ENCODE measurements at regions not wholly inside any gene's neighbourhood (a gene's known extent, or its start where the extent isn't known, plus 50 kb on each side); places are given as distances from the start of the nearest gene placed in this dataset.
"Not testable (repeated sequence)": the region's sequence is repeated elsewhere in the genome, so short reads cannot be mapped to it uniquely, and the experiment has no call there.

DNA sequence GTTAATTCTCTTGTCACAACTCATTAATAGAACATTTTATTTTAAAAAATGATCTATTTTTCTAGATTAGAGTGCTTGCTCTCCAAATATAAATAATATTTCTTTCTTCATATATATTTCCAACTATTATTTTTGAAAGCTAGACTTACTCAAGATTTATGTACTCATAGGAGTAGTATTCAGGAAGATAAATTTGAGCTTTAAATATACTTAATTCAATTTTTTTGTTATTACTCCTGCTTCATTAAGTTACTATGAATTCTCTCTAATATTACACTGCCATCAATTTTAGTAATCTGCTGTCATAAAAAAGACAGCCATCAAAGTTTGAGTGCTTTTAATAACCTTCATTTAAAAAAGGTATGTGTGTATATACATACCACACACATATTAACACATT lies 161.9 kb upstream of the PCDH9 start:
- Histone ChIP-seq H3K27me3 (ENCODE audit: insufficient read depth, insufficient read length) (no peaks in the 10 kb centered on the region), H3K9me3 (ENCODE audit: insufficient read depth, low read length) (no peaks in the 10 kb centered on the region), H3K9ac (ENCODE audit: insufficient read length, low read depth) (no peak overlapping the region), H3K36me3 (ENCODE audit: insufficient read depth, insufficient read length, low read length) (no peaks in the 10 kb centered on the region), H3K4me1 (ENCODE audit: insufficient read depth, insufficient read length) (no peaks in the 10 kb centered on the region), H3K4me3 (ENCODE audit: insufficient read length, low read depth) (no peak overlapping the region)
- TF ChIP-seq YY1 (IDR thresholded peaks at IDR 0.05; ENCODE audit: insufficient read depth, insufficient read length) (no peak), SUZ12 (IDR thresholded peaks at IDR 0.05; ENCODE audit: extremely low read depth, insufficient read depth, insufficient read length) (no peak), ZNF274 (IDR thresholded peaks at IDR 0.05; ENCODE audit: low read depth, low read length) (no peak)
- no peak for DNase-seq (ENCODE audit: low read depth, low spot score)

- Histone ChIP-seq H3K9me3 (ENCODE audit: insufficient read depth, low read length) (no peaks in the 10 kb centered on the region), H3K36me3 (ENCODE audit: insufficient read depth, insufficient read length, low read length) (no peaks in the 10 kb centered on the region), H3K4me1 (ENCODE audit: insufficient read depth, insufficient read length) (no peaks in the 10 kb centered on the region), H3K27me3 (ENCODE audit: insufficient read depth, insufficient read length) (no peaks in the 10 kb centered on the region), H3K9ac (ENCODE audit: insufficient read length, low read depth) (no peak overlapping the region), H3K4me3 (ENCODE audit: insufficient read length, low read depth) (no peak overlapping the region)
- TF ChIP-seq ZNF274 (IDR thresholded peaks at IDR 0.05; ENCODE audit: low read depth, low read length) (no peak), SUZ12 (IDR thresholded peaks at IDR 0.05; ENCODE audit: extremely low read depth, insufficient read depth, insufficient read length) (no peak), YY1 (IDR thresholded peaks at IDR 0.05; ENCODE audit: insufficient read depth, insufficient read length) (no peak)
- no peak for DNase-seq (ENCODE audit: low read depth, low spot score)
These were observed 160.4 kb upstream of the PCDH9 start for GRCh38 chr13:67390462-67391086.

GRCh38 chr13:67389171-67389570 lies 159.0 kb upstream of the PCDH9 start:
- H3K9me3 ChIP-seq (ENCODE audit: insufficient read depth, low read length) = no peaks in the 10 kb centered on the region
- H3K4me1 ChIP-seq (ENCODE audit: insufficient read depth, insufficient read length) = no peaks in the 10 kb centered on the region
- no peak overlapping the region for H3K9ac ChIP-seq (ENCODE audit: insufficient read length, low read depth)
- no peak for DNase-seq (ENCODE audit: low read depth, low spot score)
- no peaks in the 10 kb centered on the region for H3K36me3 ChIP-seq (ENCODE audit: insufficient read depth, insufficient read length, low read length)
- no peak for TF ChIP-seq SUZ12 (IDR thresholded peaks at IDR 0.05; ENCODE audit: extremely low read depth, insufficient read depth, insufficient read length)
- TF ChIP-seq ZNF274 (IDR thresholded peaks at IDR 0.05; ENCODE audit: low read depth, low read length) = no peak
- no peak for TF ChIP-seq YY1 (IDR thresholded peaks at IDR 0.05; ENCODE audit: insufficient read depth, insufficient read length)
- no peaks in the 10 kb centered on the region for H3K27me3 ChIP-seq (ENCODE audit: insufficient read depth, insufficient read length)
- no peak overlapping the region for H3K4me3 ChIP-seq (ENCODE audit: insufficient read length, low read depth)

DNA sequence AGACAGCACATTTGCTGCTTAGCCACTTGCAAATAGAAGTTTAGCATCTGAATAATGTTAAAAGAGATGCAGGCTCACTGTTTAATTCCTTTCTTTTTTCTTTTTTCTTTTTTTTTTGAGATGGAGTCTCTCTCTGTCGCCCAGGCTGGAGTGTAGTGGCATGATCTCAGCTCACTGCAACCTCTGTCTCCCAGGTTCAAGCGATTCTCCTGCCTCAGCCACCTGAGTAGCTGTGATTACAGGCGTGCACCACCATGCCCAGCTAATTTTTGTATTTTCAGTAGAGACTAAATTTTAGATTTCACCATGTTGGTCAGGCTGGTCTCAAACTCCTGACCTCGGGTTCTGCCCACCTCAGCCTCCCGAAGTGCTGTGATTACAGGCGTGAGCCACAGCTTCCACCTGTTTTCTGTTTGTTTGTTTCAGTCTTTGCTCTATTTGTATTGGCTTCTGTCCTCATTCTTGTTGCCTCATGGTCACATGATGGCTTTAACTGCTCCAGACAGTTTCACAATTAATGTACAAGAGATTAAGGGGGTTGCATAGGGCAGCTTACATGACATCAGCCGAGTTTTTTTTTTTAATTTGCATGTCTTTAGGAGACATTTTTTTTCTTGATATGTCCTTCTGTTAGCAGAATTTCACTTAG lies 153.1 kb upstream of the PCDH9 start:
- H3K9me3 ChIP-seq (ENCODE audit: insufficient read depth, low read length); H3K4me1 ChIP-seq (ENCODE audit: insufficient read depth, insufficient read length); H3K36me3 ChIP-seq (ENCODE audit: insufficient read depth, insufficient read length, low read length); H3K4me3 ChIP-seq (ENCODE audit: insufficient read length, low read depth); H3K9ac ChIP-seq (ENCODE audit: insufficient read length, low read depth); H3K27me3 ChIP-seq (ENCODE audit: insufficient read depth, insufficient read length); DNase-seq (ENCODE audit: low read depth, low spot score): not testable (repeated sequence)

DNA sequence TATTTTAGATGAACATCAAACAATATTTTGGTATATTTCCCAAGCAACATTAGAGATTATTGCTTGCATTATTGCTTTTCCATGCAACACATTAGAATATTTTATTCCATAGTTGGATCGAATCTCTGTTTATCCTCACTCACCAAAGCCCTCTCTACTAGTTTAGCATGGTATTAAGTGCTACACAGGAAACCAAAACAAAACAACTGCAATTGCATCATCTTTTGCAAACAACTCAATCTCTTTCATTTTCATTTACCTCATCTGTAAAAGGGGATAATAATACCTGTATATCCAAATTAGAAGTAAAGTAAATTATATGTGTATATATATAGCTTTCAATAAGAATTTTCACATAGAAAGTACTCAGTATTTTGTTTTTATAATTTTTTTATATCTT lies 147.8 kb upstream of the PCDH9 start:
- no peak for TF ChIP-seq YY1 (IDR thresholded peaks at IDR 0.05; ENCODE audit: insufficient read depth, insufficient read length)
- no peak for TF ChIP-seq ZNF274 (IDR thresholded peaks at IDR 0.05; ENCODE audit: low read depth, low read length)
- no peak for TF ChIP-seq SUZ12 (IDR thresholded peaks at IDR 0.05; ENCODE audit: extremely low read depth, insufficient read depth, insufficient read length)
- DNase-seq (ENCODE audit: low read depth, low spot score) = no peak
- Histone ChIP-seq H3K9ac (ENCODE audit: insufficient read length, low read depth) (no peak overlapping the region), H3K36me3 (ENCODE audit: insufficient read depth, insufficient read length, low read length) (no peaks in the 10 kb centered on the region), H3K27me3 (ENCODE audit: insufficient read depth, insufficient read length) (no peaks in the 10 kb centered on the region), H3K4me1 (ENCODE audit: insufficient read depth, insufficient read length) (no peaks in the 10 kb centered on the region), H3K9me3 (ENCODE audit: insufficient read depth, low read length) (no peaks in the 10 kb centered on the region), H3K4me3 (ENCODE audit: insufficient read length, low read depth) (no peak overlapping the region)

GRCh38 chr13:67374391-67374790 lies 144.3 kb upstream of the PCDH9 start:
- Histone ChIP-seq H3K9ac (ENCODE audit: insufficient read length, low read depth) (no peak overlapping the region), H3K4me1 (ENCODE audit: insufficient read depth, insufficient read length) (no peaks in the 10 kb centered on the region), H3K4me3 (ENCODE audit: insufficient read length, low read depth) (no peak overlapping the region), H3K27me3 (ENCODE audit: insufficient read depth, insufficient read length) (no peaks in the 10 kb centered on the region), H3K9me3 (ENCODE audit: insufficient read depth, low read length) (no peaks in the 10 kb centered on the region), H3K36me3 (ENCODE audit: insufficient read depth, insufficient read length, low read length) (no peaks in the 10 kb centered on the region)
- no peak for DNase-seq (ENCODE audit: low read depth, low spot score)
- no peak for TF ChIP-seq ZNF274 (IDR thresholded peaks at IDR 0.05; ENCODE audit: low read depth, low read length)
- no peak for TF ChIP-seq SUZ12 (IDR thresholded peaks at IDR 0.05; ENCODE audit: extremely low read depth, insufficient read depth, insufficient read length)
- no peak for TF ChIP-seq YY1 (IDR thresholded peaks at IDR 0.05; ENCODE audit: insufficient read depth, insufficient read length)

GRCh38 chr13:67372868-67373464 lies 142.8 kb upstream of the PCDH9 start:
- H3K4me3 ChIP-seq (ENCODE audit: insufficient read length, low read depth) = no peak overlapping the region
- H3K9ac ChIP-seq (ENCODE audit: insufficient read length, low read depth) = no peak overlapping the region
- no peak for DNase-seq (ENCODE audit: low read depth, low spot score)
- no peaks in the 10 kb centered on the region for H3K27me3 ChIP-seq (ENCODE audit: insufficient read depth, insufficient read length)
- H3K36me3 ChIP-seq (ENCODE audit: insufficient read depth, insufficient read length, low read length) = no peaks in the 10 kb centered on the region
- TF ChIP-seq YY1 (IDR thresholded peaks at IDR 0.05; ENCODE audit: insufficient read depth, insufficient read length) (no peak), ZNF274 (IDR thresholded peaks at IDR 0.05; ENCODE audit: low read depth, low read length) (no peak), SUZ12 (IDR thresholded peaks at IDR 0.05; ENCODE audit: extremely low read depth, insufficient read depth, insufficient read length) (no peak)
- no peaks in the 10 kb centered on the region for H3K4me1 ChIP-seq (ENCODE audit: insufficient read depth, insufficient read length)
- H3K9me3 ChIP-seq (ENCODE audit: insufficient read depth, low read length) = no peaks in the 10 kb centered on the region
